NCI-H510A treated with DMSO at 0.1 percent for 48 hours (cell line): ENCODE measurements at regions not wholly inside any gene's neighbourhood (a gene's known extent, or its start where the extent isn't known, plus 50 kb on each side); places are given as distances from the start of the nearest gene placed in this dataset.

Source experiments
- DNase-seq: peaks from one replicate; lab custom pipeline; 2025; lab: John Stamatoyannopoulos, UW

GRCh38 chr18:64991102-64991501 lies 759.7 kb upstream of the CDH7 start:
- DNase-seq: no peak

- no peak for DNase-seq
Observed at GRCh38 chr18:64986906-64987495, 763.8 kb upstream of the CDH7 start.

DNA sequence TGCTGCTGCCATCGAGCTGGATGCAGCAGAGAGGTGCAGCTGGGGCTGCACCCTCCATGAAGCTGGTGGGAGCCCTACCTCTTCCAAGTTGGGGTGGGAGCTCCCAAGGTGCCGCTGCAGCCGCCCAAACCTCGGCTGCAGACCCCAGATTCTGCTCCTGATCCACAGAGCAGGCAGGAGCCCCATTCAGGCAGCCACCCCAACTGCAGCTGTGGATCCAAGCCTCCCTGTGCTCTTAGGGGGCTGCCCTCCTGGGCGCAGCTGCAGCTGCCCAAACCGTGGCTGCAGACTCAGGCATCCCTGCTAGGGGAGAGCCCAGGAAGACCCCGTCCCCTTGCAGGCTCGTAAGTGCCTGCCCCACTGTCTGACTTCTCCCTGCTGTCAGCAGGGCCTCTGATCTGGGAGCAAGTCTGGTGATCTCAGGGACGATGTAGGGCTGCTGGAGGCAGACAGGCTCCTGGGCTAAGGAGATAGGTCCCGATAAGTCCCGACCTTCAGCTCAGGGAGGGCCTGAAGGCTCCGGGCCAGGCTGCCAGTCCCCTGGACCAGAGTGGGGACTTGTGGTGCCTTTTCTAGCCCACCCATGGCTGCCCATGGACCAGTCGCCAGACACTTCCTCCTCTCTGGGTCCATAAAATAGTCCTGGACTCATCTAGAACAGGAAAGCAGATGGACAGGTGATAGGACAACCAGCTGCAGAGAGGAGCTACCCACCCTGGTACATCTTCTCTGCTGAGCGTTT lies 767.1 kb upstream of the CDH7 start:
- DNase-seq: no peak

- peak; percentile 53 for DNase-seq
Observed at GRCh38 chr18:64982414-64983055, 768.3 kb upstream of the CDH7 start.

- DNase-seq: peak; percentile 60
Observed at GRCh38 chr18:64981915-64982314, 768.9 kb upstream of the CDH7 start.

DNA sequence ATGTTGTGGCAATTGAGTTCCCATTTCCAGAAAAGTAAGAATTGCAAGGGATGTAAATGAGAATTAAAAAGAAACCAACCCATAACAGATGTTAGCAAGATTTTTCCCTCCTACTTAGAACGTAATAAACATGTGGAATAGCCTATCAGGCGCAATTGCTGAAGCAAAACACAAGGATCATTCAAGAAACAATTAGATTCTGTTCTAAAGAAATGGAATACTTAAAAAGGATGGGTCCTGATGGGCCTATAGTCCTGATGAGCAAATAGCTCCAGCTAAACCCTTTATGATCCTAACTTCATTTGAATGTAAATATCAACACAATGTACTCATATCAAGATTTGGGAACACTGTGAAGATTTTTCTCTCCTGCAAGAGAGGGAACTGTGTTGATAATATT lies 771.0 kb upstream of the CDH7 start:
- DNase-seq: no peak

DNA sequence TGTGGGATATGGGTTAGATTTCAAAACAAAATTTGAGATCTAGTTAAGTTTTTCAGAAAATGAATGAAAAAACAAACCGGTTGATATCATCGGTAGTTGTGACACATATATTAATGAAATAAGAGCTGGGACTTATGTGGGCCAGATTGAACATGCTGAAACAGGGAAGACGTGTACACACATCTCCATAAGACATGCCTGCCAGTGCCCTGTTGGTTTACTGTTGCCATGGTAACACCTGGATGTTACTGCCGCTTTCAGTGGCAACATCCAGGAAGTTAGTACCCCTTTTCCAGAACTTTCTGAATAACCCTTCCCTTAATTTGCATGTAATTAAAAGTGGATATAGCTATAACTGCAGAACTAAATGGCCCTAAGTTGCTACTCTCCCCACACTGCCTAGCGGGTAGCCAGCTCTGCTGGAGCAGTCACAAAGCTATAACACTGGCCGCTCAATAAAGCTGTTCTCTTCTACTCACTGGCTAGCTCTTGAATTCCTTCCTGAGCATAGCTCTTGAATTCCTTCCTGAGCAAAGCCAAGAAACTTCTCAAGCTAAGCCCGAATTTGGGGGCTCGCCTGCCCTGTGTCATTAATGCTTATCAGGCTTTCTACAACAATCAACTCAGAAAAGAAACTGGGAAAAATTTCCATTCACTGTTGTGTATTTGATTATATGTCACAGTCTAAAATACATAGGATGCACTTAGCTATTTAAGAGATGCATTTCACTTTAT lies 776.3 kb upstream of the CDH7 start:
- DNase-seq: no peak

DNA sequence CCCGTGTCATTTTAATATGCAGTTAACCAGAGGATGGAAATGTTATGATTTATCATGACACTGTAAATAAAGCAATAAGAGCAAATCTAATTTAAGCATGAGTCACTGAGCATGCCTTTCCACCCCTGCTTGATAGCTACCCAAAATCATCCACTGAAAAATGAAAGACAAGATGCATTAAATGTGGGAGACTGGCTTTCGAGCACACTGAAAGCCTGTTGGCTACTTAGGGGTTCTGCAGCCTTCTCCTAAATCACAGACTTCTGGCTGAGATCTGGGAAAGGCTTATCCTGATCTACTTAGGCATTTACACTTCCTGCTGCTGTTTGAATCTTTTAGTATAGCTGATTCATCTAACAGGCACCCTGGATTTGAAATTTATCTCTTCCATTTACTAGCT lies 778.3 kb upstream of the CDH7 start:
- no peak for DNase-seq

DNA sequence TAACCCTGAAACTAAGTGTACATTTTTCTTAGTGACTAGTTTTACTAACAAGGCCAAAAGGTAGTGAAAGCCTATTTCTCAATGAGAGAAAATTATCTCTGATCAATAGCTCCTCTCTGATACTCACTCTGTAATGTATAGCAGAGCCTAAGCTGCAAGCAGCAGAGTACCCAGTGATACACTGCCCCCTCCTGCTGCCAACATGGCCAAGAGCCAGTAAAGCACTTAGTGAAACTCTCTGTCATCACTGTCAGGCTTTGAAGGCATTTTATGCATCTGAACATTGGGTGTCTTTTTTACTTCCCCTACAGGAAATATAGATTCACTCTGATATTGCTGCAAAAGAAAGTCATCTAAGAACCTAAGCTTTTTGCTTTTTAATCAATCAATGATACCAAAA lies 784.1 kb upstream of the CDH7 start:
- DNase-seq: peak; percentile 59

GRCh38 chr18:64956465-64956864 lies 794.3 kb upstream of the CDH7 start:
- no peak for DNase-seq

DNA sequence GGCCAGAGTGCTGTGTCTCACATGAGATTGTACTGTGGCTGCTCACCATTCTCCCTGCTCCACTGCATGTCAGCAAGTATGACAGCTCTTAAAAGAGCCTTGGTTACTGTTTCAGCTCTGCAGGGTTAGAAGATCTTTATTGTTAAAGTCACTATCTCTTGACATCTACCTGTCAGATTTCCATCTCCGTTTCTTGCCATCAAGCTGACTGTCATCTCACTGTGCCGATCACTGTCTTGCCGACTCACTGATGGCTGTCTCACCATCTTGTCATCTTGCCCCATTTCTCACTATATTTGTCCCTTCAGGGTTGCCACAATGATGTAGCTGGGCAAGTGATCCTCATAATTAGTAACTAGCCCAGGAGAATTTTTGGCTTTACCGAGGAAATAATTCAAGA lies 800.9 kb upstream of the CDH7 start:
- no peak for DNase-seq

GRCh38 chr18:64936671-64937070 lies 787.8 kb upstream of the LINC00305 start:
- no peak for DNase-seq

DNA sequence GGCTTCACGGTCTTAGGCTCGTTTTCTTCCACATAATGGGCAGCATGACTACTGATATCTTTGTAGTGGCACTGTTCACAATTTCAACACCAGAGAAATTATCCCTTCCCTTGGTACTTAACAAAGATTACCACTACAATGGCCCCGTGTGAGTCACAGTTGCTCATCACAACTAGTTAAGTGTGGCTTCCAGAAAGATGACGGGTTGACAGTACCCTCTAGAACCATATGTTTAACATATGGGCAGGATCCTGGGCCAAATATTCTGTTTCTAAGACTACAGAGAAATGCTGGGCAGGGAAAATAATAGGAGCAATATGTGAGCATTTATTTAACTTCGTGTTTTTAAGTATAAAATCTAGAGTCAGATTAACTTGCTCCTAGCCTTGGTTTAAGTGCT lies 780.1 kb upstream of the LINC00305 start:
- DNase-seq: no peak

DNA sequence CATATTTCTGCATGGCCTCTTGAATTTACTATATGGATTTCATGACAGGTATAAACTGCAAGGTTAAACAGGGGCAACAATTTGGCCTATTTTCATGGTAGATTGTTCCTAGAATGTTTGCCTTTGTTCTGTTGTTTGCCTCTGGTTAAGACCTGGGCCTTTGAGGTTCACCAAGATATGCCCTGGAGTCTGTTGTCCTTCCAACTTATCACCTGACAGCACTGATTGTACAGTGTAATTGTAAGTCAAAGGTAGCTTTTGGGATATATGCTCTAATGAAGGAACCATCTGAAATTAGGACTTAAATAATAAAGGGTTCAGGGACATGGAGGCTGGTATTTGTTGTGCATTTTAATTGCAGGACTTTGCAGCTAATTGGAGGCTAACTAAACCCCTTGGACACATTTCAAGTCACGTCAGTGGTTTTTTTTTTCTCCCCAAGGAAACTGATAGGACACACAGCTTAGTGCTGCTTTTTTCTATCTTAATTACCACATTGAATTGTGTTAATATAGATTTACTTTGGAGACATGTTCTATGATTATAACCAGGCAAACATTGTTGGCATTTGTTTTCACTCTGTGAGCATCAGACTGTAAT lies 771.2 kb upstream of the LINC00305 start:
- DNase-seq: no peak

DNA sequence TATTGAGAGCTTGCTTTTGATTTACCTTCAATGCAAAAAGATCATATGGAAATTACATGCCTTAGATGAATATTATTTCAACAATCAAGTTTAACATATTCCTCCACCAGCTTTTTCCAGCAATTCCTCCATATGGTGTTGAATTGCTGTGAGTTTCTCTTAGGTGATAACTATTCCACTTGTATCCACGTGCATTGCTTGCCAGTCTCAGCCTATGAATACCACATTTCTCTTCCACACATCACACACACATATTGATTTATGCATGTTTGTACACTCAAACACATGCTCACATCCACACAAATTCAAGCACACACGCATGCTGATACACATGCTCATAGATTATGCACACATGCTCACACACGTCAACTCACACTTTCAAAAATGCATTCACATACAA lies 770.0 kb upstream of the LINC00305 start:
- DNase-seq: no peak

- no peak for DNase-seq
Observed at GRCh38 chr18:64893349-64893748, 744.5 kb upstream of the LINC00305 start.

DNA sequence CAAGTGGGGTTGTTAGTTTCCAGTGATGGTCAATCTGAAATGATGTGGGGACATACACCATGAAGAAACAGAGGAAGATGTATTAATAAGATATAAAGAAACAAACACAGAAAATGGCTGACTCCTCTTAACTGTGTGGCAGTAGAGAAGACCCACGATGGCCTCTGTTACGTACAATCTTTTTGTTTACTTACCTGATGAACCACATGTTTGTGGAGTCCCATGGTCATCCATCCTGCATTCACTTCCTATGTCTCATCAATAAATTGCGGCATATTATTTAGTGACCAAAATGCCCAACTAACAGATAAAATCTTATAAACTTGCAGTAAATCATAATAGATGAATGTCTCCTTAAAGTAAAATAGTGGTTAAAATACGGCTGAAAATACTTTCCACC lies 740.1 kb upstream of the LINC00305 start:
- DNase-seq: no peak

- no peak for DNase-seq
Observed at GRCh38 chr18:64886995-64887394, 738.1 kb upstream of the LINC00305 start.

GRCh38 chr18:64882896-64883295 lies 734.0 kb upstream of the LINC00305 start:
- peak; percentile 5 for DNase-seq

DNA sequence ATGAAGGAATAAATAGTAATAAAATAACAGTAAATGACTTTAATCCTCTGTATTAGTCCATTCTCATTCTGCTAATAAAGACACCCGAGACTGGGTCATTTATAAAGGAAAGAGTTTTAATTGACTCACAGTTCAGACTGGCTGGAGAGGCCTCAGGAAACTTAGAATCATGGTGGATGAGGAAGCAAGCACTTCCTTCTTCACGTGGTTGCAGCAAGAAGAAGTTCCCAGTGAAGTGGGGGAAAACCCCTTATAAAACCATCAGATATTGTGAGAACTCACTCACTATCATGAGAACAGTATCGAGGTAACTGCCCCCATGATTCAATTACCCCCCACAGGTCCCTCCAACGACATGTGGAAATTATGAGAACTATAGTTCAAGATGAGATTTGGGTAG lies 727.9 kb upstream of the LINC00305 start:
- no peak for DNase-seq

DNA sequence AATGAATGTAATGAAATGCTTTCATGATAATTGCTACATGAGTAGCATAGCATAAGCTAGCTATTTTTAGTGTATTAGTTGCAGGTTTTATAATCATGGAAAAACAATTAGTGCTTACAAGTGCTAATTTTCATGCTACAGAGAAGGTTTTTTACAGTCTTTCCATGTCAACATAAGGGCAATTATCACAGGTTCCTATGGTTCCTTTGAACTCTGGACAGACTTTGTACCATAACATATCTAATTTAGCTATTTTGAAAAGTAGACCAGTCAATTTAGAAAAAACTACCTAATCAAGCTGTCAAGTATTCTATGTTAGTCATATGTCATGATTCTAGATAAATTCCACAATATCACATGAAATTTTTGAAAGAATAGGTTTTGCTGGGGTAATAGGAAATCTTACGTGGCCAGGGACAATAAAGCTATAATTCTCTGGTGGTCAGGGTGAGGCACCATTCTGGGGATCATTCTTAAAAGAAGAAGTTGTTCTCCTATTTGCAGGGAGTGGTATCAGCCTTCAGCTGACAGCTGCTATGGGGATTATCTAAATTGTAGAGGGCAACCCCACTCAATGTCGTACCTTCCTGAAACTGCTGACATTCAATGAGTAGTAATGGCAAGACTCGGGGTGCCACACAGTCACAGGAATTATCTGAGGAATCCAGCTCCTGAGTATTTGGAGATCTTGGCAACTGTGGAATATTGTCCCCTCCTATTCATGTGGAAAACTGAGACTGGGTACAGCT lies 724.0 kb upstream of the LINC00305 start:
- no peak for DNase-seq

DNA sequence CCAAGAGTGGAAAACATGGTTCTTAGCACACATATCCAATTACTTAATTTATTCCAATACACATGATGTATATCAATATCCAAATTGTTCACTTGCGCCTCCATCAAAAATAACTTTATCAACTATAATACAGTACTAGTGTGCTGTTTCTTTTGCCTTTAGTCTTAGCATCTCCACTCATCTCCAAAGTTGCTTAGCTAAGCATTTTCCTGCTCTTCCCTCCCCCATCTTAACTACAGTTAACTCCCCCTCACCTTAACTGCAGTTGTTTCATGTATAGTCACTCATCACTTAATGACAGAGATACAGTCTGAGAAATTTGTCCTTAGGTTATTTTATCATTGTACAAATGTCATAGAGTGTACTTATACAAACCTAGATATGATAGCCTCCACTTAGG lies 705.2 kb upstream of the LINC00305 start:
- no peak for DNase-seq
